HFFc6 (cell line): ENCODE measurements at regions not wholly inside any gene's neighbourhood (a gene's known extent, or its start where the extent isn't known, plus 50 kb on each side); places are given as distances from the start of the nearest gene placed in this dataset.
"Not testable (repeated sequence)": the region's sequence is repeated elsewhere in the genome, so short reads cannot be mapped to it uniquely, and the experiment has no call there.

ENCODE experiments used
- DNase-seq: peaks from one replicate; pipeline ENCODE4 v3.0.0-alpha.2; 2018
- H3K27ac Mint-ChIP-seq: 2 replicates; pipeline ENCODE4 v1.8.0; 2020; ENCODE audit warnings: mild to moderate bottlenecking, mixed read lengths
- H3K27me3 Mint-ChIP-seq: 2 replicates; pipeline ENCODE4 v1.8.0; 2021; ENCODE audit warnings: mild to moderate bottlenecking, moderate library complexity, mixed read lengths; ENCODE audit not compliant: insufficient read depth
- H3K36me3 Mint-ChIP-seq: 2 replicates; pipeline ENCODE4 v1.8.0; 2021; ENCODE audit warnings: low read depth, mixed read lengths
- H3K4me1 Mint-ChIP-seq: 2 replicates; pipeline ENCODE4 v1.8.0; 2020; ENCODE audit warnings: low read depth, mixed read lengths
- H3K4me3 Mint-ChIP-seq: 2 replicates; pipeline ENCODE4 v1.8.0; 2020; ENCODE audit warnings: mild to moderate bottlenecking, moderate library complexity, mixed read lengths
- H3K9me3 Mint-ChIP-seq: 2 replicates; pipeline ENCODE4 v1.8.0; 2020; ENCODE audit warnings: mild to moderate bottlenecking, mixed read lengths
- TF ChIP-seq, protein P1 (sequence below): fragments of 200-600 bp; sonication (generic); IDR thresholded peaks from 2 replicates; pipeline ENCODE4 v1.5.0; 2021; ENCODE audit warnings: antibody characterized with exemption, mild to moderate bottlenecking

DNA sequence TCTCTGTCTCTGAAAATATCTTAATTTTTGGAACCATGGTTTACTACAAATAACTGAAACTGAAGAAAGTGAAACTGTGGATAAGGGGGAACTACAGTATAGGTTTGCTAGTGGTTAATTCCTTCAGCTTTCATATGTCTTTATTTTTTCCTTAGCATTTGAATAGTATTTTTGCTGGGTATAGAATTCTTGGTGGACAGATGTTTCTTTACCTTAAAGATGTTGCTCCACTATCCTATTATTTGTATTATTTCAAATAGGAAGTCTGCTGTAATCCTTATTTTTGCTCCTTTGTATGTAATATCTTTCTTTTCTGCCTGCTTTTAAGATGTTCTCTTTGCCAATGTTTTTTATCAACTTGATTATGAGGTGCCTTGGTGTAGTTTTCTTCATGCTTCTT, 152.9 kb upstream of the ISL1 start:
- DNase-seq, result no peak
- no peaks in the 10 kb centered on the region for H3K36me3 Mint-ChIP-seq
- no peak overlapping the region for H3K4me3 Mint-ChIP-seq
- no peak overlapping the region for H3K27ac Mint-ChIP-seq
- peaks cover 21% of the 10 kb centered on the region for H3K9me3 Mint-ChIP-seq
- H3K4me1 Mint-ChIP-seq, result no peaks in the 10 kb centered on the region
- TF ChIP-seq, protein P1, sequence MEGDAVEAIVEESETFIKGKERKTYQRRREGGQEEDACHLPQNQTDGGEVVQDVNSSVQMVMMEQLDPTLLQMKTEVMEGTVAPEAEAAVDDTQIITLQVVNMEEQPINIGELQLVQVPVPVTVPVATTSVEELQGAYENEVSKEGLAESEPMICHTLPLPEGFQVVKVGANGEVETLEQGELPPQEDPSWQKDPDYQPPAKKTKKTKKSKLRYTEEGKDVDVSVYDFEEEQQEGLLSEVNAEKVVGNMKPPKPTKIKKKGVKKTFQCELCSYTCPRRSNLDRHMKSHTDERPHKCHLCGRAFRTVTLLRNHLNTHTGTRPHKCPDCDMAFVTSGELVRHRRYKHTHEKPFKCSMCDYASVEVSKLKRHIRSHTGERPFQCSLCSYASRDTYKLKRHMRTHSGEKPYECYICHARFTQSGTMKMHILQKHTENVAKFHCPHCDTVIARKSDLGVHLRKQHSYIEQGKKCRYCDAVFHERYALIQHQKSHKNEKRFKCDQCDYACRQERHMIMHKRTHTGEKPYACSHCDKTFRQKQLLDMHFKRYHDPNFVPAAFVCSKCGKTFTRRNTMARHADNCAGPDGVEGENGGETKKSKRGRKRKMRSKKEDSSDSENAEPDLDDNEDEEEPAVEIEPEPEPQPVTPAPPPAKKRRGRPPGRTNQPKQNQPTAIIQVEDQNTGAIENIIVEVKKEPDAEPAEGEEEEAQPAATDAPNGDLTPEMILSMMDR, result no peak
- H3K27me3 Mint-ChIP-seq, result no peaks in the 10 kb centered on the region

DNA sequence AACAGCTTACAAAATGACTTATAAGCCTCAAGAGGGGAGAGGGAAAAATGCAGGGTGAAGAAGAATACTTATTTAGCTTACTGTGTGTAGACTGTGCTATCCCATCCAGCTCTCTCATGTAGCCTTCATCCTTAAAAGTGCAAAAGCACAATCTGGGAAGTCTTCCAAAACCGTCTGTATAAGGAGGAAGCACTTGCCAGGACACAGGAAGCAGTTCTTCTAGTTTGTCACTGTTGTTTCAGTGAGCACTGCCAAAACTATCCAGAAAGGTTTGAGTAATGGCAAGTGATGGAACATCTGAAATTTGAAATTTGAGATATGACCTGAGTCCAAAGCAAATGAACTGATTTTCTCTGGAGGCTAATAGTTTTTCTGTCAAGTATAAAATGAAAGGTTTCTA, 140.8 kb upstream of the ISL1 start:
- H3K27me3 Mint-ChIP-seq, result no peaks in the 10 kb centered on the region
- no peak overlapping the region for H3K27ac Mint-ChIP-seq
- no peaks in the 10 kb centered on the region; the same call in none of the 2 replicates for H3K9me3 Mint-ChIP-seq
- H3K4me1 Mint-ChIP-seq, result no peaks in the 10 kb centered on the region
- H3K36me3 Mint-ChIP-seq, result no peaks in the 10 kb centered on the region
- no peak for DNase-seq
- TF ChIP-seq, protein P1, result no peak
- no peak overlapping the region for H3K4me3 Mint-ChIP-seq

DNA sequence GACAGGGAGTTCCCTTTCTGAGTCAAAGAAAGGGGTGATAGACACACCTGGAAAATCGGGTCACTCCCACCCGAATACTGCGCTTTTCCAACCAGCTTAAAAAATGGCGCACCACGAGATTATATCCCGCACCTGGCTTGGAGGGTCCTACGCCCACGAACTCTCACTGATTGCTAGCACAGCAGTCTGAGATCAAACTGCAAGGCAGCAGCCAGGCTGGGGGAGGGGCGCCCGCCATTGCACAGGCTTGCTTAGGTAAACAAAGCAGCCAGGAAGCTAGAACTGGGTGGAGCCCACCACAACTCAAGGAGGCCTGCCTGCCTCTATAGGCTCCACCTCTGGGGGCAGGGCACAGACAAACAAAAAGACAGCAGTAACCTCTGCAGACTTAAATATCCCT, 132.3 kb upstream of the ISL1 start:
- not testable (repeated sequence) for H3K27ac Mint-ChIP-seq, H3K4me3 Mint-ChIP-seq, H3K4me1 Mint-ChIP-seq, H3K36me3 Mint-ChIP-seq, H3K27me3 Mint-ChIP-seq, DNase-seq
- H3K9me3 Mint-ChIP-seq, result peaks cover 16% of the 10 kb centered on the region

DNA sequence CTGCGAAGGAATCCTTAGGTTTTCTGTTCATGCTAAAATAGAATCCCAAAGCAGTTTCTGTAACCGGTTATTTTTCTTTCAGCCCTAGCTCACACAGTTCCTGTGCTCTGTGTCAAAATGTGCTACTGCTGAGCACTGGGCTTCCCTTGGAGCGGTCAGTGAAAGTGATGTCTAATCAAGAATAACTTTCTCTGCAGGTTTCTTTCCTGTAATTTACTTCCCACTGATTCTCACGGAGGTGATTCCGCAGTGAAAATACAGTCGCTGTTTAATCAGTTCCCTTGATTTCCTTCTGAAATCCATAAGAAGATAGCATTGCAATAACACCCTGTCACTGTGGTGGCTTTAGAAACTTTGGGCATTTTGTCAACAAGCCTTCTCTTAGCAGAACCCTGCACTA, 112.0 kb upstream of the ISL1 start:
- Mint-ChIP-seq H3K36me3 (no peaks in the 10 kb centered on the region), H3K4me1 (no peaks in the 10 kb centered on the region), H3K9me3 (peaks cover 4% of the 10 kb centered on the region), H3K27ac (no peak overlapping the region), H3K4me3 (no peak overlapping the region), H3K27me3 (no peaks in the 10 kb centered on the region; the same call in 1 of the 2 replicates)
- no peak for DNase-seq
- TF ChIP-seq, protein P1, result no peak

DNA sequence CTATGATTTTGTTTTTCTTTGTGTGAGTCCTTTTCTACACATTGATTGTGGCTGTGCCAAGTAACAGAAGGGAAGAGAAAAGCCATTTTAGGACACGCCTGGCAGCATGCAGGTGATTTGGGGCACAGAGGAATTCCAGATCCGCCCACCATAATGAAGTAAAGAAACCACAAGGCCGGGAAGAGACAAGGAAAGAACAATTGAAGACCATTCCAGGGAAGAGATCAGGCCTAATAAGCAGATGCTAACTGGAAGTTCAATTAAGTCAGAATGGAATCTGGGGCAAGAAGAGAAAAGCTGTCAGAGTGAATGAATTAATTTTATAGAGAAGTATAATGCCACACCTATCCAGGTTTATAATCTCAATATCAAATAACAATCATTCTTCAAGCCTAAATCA, 110.2 kb upstream of the ISL1 start:
- H3K27me3 Mint-ChIP-seq, result no peaks in the 10 kb centered on the region; the same call in 1 of the 2 replicates
- TF ChIP-seq, protein P1, result no peak
- H3K27ac Mint-ChIP-seq, result no peak overlapping the region
- H3K36me3 Mint-ChIP-seq, result no peaks in the 10 kb centered on the region
- no peak overlapping the region for H3K4me3 Mint-ChIP-seq
- peaks cover 4% of the 10 kb centered on the region for H3K9me3 Mint-ChIP-seq
- DNase-seq, result no peak
- H3K4me1 Mint-ChIP-seq, result no peaks in the 10 kb centered on the region

DNA sequence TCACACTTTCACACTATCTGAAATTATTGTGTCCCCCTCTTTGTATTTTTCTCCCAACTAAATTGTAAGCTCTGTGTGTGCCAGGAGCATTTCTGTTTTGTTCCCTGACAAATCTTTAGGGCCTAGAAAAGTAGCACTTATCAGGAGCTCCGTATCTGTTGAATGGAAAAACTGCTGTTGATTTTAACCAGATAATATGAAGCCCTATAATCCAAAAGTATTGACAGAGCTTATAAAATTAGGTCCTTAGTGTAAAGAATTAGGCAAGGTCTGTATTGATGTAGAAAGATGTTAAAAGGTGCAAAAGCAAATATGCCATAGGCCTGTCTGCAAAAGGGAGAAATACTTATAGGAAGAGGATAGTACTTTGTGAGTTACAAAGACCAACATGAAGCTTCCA, 109.4 kb upstream of the ISL1 start:
- peaks cover 4% of the 10 kb centered on the region for H3K9me3 Mint-ChIP-seq
- no peaks in the 10 kb centered on the region; the same call in 1 of the 2 replicates for H3K27me3 Mint-ChIP-seq
- TF ChIP-seq, protein P1, result no peak
- H3K4me3 Mint-ChIP-seq, result no peak overlapping the region
- H3K4me1 Mint-ChIP-seq, result no peaks in the 10 kb centered on the region
- no peak overlapping the region for H3K27ac Mint-ChIP-seq
- no peaks in the 10 kb centered on the region for H3K36me3 Mint-ChIP-seq
- DNase-seq, result no peak
